Karpas-422 (cell line): ENCODE measurements at regions not wholly inside any gene's neighbourhood (a gene's known extent, or its start where the extent isn't known, plus 50 kb on each side); places are given as distances from the start of the nearest gene placed in this dataset.

Experiments
- DNase-seq: peaks from one replicate; pipeline ENCODE4 v3.0.0-alpha.2; 2015
- H2AFZ ChIP-seq: fragments of 200-600 bp; sonication (generic); 2 replicates; pipeline ENCODE4 v1.6.1; 2014; ENCODE audit warnings: antibody characterized with exemption, low read length, mixed read lengths
- H3K27ac ChIP-seq: fragments of 200-600 bp; sonication (generic); 2 replicates; pipeline ENCODE4 v1.5.1; 2014; ENCODE audit warnings: mild to moderate bottlenecking, low read length, moderate library complexity
- H3K27me3 ChIP-seq: fragments of 200-600 bp; sonication (generic); 2 replicates; pipeline ENCODE4 v1.6.1; 2014; ENCODE audit warnings: low read length, mixed read lengths
- H3K36me3 ChIP-seq: fragments of 200-600 bp; sonication (generic); 2 replicates; pipeline ENCODE4 v1.6.1; 2014; ENCODE audit warnings: low read length, mixed read lengths; ENCODE audit not compliant: insufficient read depth
- H3K4me1 ChIP-seq: fragments of 200-600 bp; sonication (generic); 2 replicates; pipeline ENCODE4 v1.6.1; 2014; ENCODE audit warnings: mild to moderate bottlenecking, low read length, mixed read lengths
- H3K4me2 ChIP-seq: fragments of 200-600 bp; sonication (generic); 2 replicates; pipeline ENCODE4 v1.6.1; 2014; ENCODE audit warnings: low read length, low read depth, mild to moderate bottlenecking; ENCODE audit not compliant: poor library complexity, severe bottlenecking
- H3K4me3 ChIP-seq: fragments of 200-600 bp; sonication (generic); 2 replicates; pipeline ENCODE4 v1.5.1; 2014; ENCODE audit warnings: mild to moderate bottlenecking, antibody characterized with exemption, low read length, mixed read lengths
- H3K79me2 ChIP-seq: fragments of 200-600 bp; sonication (generic); 2 replicates; pipeline ENCODE4 v1.6.1; 2014; ENCODE audit warnings: mild to moderate bottlenecking, low read length, mixed read lengths
- H3K9ac ChIP-seq: fragments of 200-600 bp; sonication (generic); 2 replicates; pipeline ENCODE4 v1.6.0; 2014; ENCODE audit warnings: low read length
- H3K9me2 ChIP-seq: fragments of 200-600 bp; sonication (generic), shearing (Covaris generic); replicated peaks from 2 replicates; pipeline ENCODE4 v1.6.0; 2014; ENCODE audit warnings: mild to moderate bottlenecking, low read length, moderate library complexity; ENCODE audit not compliant: insufficient read depth
- H3K9me3 ChIP-seq: fragments of 300-700, 200-600 bp; sonication (generic); 2 replicates; pipeline ENCODE4 v1.6.1; 2014; ENCODE audit warnings: low read length, mixed read lengths
- H4K20me1 ChIP-seq: fragments of 200-600 bp; sonication (generic); 2 replicates; pipeline ENCODE4 v1.6.1; 2014; ENCODE audit warnings: mild to moderate bottlenecking, antibody characterized with exemption, low read length, low read depth; ENCODE audit not compliant: insufficient read depth

GRCh38 chr10:106183041-106183440 lies 981.5 kb downstream of the SORCS1 start:
- H3K27ac ChIP-seq: no peak overlapping the region
- no peaks in the 10 kb centered on the region for H3K4me1 ChIP-seq
- H4K20me1 ChIP-seq: no peaks in the 10 kb centered on the region
- no peak overlapping the region for H3K9ac ChIP-seq
- no peaks in the 10 kb centered on the region for H3K9me2 ChIP-seq
- no peaks in the 10 kb centered on the region for H3K27me3 ChIP-seq
- H3K9me3 ChIP-seq: no peaks in the 10 kb centered on the region
- H3K36me3 ChIP-seq: no peaks in the 10 kb centered on the region
- H2AFZ ChIP-seq: no peak overlapping the region
- H3K4me2 ChIP-seq: no peak overlapping the region
- H3K79me2 ChIP-seq: no peaks in the 10 kb centered on the region
- H3K4me3 ChIP-seq: no peak overlapping the region
- DNase-seq: no peak

- Histone ChIP-seq H3K9me3 (no peaks in the 10 kb centered on the region), H3K4me1 (no peaks in the 10 kb centered on the region), H3K36me3 (no peaks in the 10 kb centered on the region), H3K9me2 (no peaks in the 10 kb centered on the region), H3K9ac (no peak overlapping the region), H3K27me3 (no peaks in the 10 kb centered on the region), H3K27ac (no peak overlapping the region), H2AFZ (no peak overlapping the region), H3K4me2 (no peak overlapping the region), H3K4me3 (no peak overlapping the region), H3K79me2 (no peaks in the 10 kb centered on the region), H4K20me1 (no peaks in the 10 kb centered on the region)
- no peak for DNase-seq
Measured at GRCh38 chr10:106182542-106182941, 982.0 kb downstream of the SORCS1 start.

- H3K27ac ChIP-seq: no peak overlapping the region
- no peaks in the 10 kb centered on the region for H3K36me3 ChIP-seq
- DNase-seq: no peak
- no peaks in the 10 kb centered on the region for H3K79me2 ChIP-seq
- H4K20me1 ChIP-seq: no peaks in the 10 kb centered on the region
- no peak overlapping the region for H3K4me2 ChIP-seq
- no peak overlapping the region for H2AFZ ChIP-seq
- no peaks in the 10 kb centered on the region for H3K27me3 ChIP-seq
- no peaks in the 10 kb centered on the region for H3K4me1 ChIP-seq
- no peaks in the 10 kb centered on the region for H3K9me2 ChIP-seq
- no peaks in the 10 kb centered on the region for H3K9me3 ChIP-seq
- H3K9ac ChIP-seq: no peak overlapping the region
- no peak overlapping the region for H3K4me3 ChIP-seq
Measured at GRCh38 chr10:106181501-106181900, 983.0 kb downstream of the SORCS1 start.

DNA sequence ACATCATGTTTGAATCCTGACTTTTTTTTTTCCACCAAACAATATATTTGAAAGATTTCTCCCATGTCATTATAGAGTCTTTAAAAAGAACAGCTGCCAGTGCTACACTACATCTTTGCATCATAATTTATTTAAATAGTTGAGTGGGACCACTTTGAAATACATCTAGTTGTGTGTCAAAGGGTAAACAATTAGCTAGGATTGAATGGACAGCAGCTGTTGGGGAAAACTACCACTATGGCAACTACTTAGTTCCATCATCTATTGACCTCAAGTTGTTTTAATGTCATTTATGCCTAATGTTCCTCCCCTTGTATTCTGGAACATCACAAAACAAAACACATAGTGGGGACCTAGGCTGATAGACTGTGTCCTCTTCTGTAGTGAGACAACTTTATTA lies 985.1 kb downstream of the SORCS1 start:
- no peak overlapping the region for H3K4me2 ChIP-seq
- H3K36me3 ChIP-seq: no peaks in the 10 kb centered on the region
- H3K4me1 ChIP-seq: no peaks in the 10 kb centered on the region
- DNase-seq: no peak
- H3K79me2 ChIP-seq: no peaks in the 10 kb centered on the region
- no peak overlapping the region for H3K4me3 ChIP-seq
- no peaks in the 10 kb centered on the region for H3K9me2 ChIP-seq
- H3K9me3 ChIP-seq: no peaks in the 10 kb centered on the region
- H3K27ac ChIP-seq: no peak overlapping the region
- no peaks in the 10 kb centered on the region for H4K20me1 ChIP-seq
- no peaks in the 10 kb centered on the region for H3K27me3 ChIP-seq
- no peak overlapping the region for H3K9ac ChIP-seq
- H2AFZ ChIP-seq: no peak overlapping the region

DNA sequence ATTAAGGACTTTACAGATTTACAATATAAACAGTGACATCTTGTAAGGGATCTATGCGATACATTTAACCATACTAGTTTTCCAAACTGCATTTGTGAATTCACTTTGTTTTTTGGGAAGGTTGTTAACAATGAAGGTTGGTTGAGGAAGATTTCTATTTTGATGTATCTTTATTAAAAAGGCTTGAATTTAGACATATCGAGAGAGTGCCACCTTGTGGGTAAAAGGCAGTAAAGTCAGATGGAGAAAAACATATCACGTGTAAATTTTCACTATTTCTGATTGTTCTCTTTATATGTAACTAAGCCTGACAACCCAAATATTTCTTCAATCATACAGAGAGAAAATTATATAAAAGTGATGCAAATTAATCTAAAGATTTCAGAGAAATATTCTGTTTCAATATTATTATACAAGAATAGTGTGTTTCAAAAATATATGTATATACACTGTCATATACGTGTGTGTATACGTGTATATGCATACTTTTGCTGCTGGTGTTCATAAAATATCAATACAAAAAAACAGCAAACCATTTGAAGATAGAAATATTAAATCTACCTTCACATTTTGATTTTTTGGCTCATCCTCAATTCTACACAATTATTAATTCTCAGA lies 988.6 kb downstream of the SORCS1 start:
- Histone ChIP-seq H3K9me2 (no peaks in the 10 kb centered on the region), H3K4me2 (no peak overlapping the region), H3K27ac (no peak overlapping the region), H3K79me2 (no peaks in the 10 kb centered on the region), H3K36me3 (no peaks in the 10 kb centered on the region), H3K4me1 (no peaks in the 10 kb centered on the region), H3K9me3 (no peaks in the 10 kb centered on the region), H4K20me1 (no peaks in the 10 kb centered on the region), H3K9ac (no peak overlapping the region), H3K27me3 (no peaks in the 10 kb centered on the region), H3K4me3 (no peak overlapping the region), H2AFZ (no peak overlapping the region)
- peak; percentile 68 for DNase-seq

DNA sequence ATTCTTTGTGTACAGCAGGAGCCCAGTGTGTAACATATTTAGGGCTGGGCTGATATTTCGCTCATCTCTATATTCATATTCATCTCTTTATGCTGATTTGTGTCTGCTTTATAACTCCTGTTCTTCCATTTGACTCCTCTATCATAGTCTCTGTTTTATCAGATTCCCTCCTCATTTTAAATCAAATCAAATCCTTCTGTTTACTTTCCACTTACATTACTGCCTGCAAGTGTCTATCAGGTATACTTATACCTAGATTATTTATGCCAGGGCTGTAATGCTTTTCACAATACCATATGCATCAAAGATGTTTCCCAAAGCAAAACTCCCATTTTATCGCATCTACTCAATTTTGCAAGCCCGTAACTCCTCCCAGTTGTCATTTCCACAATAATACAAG lies 990.7 kb downstream of the SORCS1 start:
- Histone ChIP-seq H3K9ac (no peak overlapping the region), H4K20me1 (no peaks in the 10 kb centered on the region), H3K36me3 (no peaks in the 10 kb centered on the region), H3K27me3 (no peaks in the 10 kb centered on the region), H3K9me2 (no peaks in the 10 kb centered on the region), H3K4me1 (no peaks in the 10 kb centered on the region), H3K79me2 (no peaks in the 10 kb centered on the region), H3K9me3 (no peaks in the 10 kb centered on the region), H3K4me2 (no peak overlapping the region), H2AFZ (no peak overlapping the region), H3K4me3 (no peak overlapping the region), H3K27ac (no peak overlapping the region)
- no peak for DNase-seq

DNA sequence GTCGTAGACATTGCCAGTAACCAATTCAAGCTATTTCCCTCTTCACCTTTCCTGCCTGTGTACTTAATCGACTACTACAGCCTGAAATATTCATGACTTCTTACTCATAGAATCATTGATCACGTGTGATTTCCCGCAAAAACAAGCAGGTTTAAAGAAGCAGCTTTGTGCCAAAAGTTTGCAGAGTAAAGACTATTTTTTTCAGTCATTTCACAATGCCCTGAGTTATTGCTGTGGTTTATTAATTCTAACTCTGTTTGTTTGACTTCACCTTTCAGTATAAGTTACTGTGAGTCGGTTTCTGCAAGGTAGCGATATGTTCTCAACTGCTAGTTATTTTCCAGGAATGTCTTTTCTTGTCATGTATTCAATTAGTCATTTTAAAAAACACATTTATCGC lies 995.3 kb downstream of the SORCS1 start:
- Histone ChIP-seq H3K36me3 (no peaks in the 10 kb centered on the region), H3K4me1 (no peaks in the 10 kb centered on the region), H3K9me2 (no peaks in the 10 kb centered on the region), H3K27me3 (no peaks in the 10 kb centered on the region), H3K4me2 (no peak overlapping the region), H3K9ac (no peak overlapping the region), H3K9me3 (no peaks in the 10 kb centered on the region; the same call in 1 of the 2 replicates), H2AFZ (no peak overlapping the region), H3K79me2 (no peaks in the 10 kb centered on the region), H3K4me3 (no peak overlapping the region), H4K20me1 (no peaks in the 10 kb centered on the region), H3K27ac (no peak overlapping the region)
- DNase-seq: no peak

GRCh38 chr10:106167946-106168345 lies 996.6 kb downstream of the SORCS1 start:
- no peak overlapping the region for H3K27ac ChIP-seq
- H3K27me3 ChIP-seq: no peaks in the 10 kb centered on the region
- H3K4me3 ChIP-seq: no peak overlapping the region
- no peaks in the 10 kb centered on the region for H3K4me1 ChIP-seq
- H4K20me1 ChIP-seq: no peaks in the 10 kb centered on the region
- H3K4me2 ChIP-seq: no peak overlapping the region
- no peaks in the 10 kb centered on the region for H3K36me3 ChIP-seq
- H3K9ac ChIP-seq: no peak overlapping the region
- H2AFZ ChIP-seq: no peak overlapping the region
- H3K9me2 ChIP-seq: no peaks in the 10 kb centered on the region
- no peaks in the 10 kb centered on the region for H3K79me2 ChIP-seq
- DNase-seq: no peak
- peaks cover 7% of the 10 kb centered on the region; the same call in 1 of the 2 replicates for H3K9me3 ChIP-seq

DNA sequence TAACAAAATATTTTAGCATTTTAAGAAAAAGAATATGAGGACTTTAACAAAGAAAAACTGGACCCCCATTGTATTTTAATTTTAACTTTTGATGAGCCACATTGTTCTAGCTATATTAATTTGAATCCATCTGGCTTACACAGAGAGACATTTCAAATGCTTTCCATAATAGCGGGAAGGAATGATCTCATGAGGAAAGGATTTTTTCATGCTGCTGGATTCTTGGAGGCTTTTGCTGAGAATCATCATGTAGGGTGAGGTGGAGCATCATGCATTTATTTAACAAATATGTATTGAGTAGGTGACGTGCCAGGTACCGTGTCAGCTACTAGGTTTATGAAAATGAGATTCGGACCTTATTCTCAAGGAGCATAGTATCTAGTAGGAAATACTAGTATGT lies 1006.3 kb downstream of the SORCS1 start:
- Histone ChIP-seq H3K27me3 (no peaks in the 10 kb centered on the region), H3K4me1 (no peaks in the 10 kb centered on the region), H3K9me3 (peaks cover 24% of the 10 kb centered on the region), H3K9me2 (no peaks in the 10 kb centered on the region), H4K20me1 (no peaks in the 10 kb centered on the region), H2AFZ (no peak overlapping the region), H3K4me2 (no peak overlapping the region), H3K4me3 (no peak overlapping the region), H3K79me2 (no peaks in the 10 kb centered on the region), H3K36me3 (no peaks in the 10 kb centered on the region), H3K27ac (no peak overlapping the region), H3K9ac (no peak overlapping the region)
- DNase-seq: no peak
